ENCODE measurements at regions not wholly inside any gene's neighbourhood (a gene's known extent, or its start where the extent isn't known, plus 50 kb on each side); places are given as distances from the start of the nearest gene placed in this dataset.

GRCh38 chr2:119064567-119064966 is 94.0 kb downstream of the C1QL2 start:
- ChIA-PET POLR2A (no interaction called here), CTCF (interaction anchor here (1.1 kb wide), 1 partner anchor 183 kb away, joined by 3 read pairs; no protein-coding TSS in a partner anchor)
- no peak overlapping the region for H3K27ac ChIP-seq (ENCODE audit: low read depth, low read length)
- DNase-seq (ENCODE audit: low read depth, low spot score) = no peak
- H3K9me3 ChIP-seq (ENCODE audit: control insufficient read depth, insufficient read depth, low read length) = no peaks in the 10 kb centered on the region
- no peaks in the 10 kb centered on the region for H3K27me3 ChIP-seq (ENCODE audit: control insufficient read depth, insufficient read depth, low read length)
- no peak overlapping the region for H3K4me3 ChIP-seq (ENCODE audit: low read depth, low read length)
- TF ChIP-seq CTCF (IDR thresholded peaks at IDR 0.05; ENCODE audit: low read depth, low read length) = no peak

- H3K4me3 ChIP-seq (ENCODE audit: low read depth, low read length) = no peak overlapping the region
- H3K27me3 ChIP-seq (ENCODE audit: control insufficient read depth, insufficient read depth, low read length) = no peaks in the 10 kb centered on the region
- ChIA-PET POLR2A (no interaction called here), CTCF (no interaction called here)
- H3K9me3 ChIP-seq (ENCODE audit: control insufficient read depth, insufficient read depth, low read length) = no peaks in the 10 kb centered on the region
- TF ChIP-seq CTCF (IDR thresholded peaks at IDR 0.05; ENCODE audit: low read depth, low read length) = no peak
- DNase-seq (ENCODE audit: low read depth, low spot score) = no peak
- no peak overlapping the region for H3K27ac ChIP-seq (ENCODE audit: low read depth, low read length)
Measured at GRCh38 chr2:119063177-119063576, 95.4 kb downstream of the C1QL2 start.

GRCh38 chr2:119062652-119063051 is 95.9 kb downstream of the C1QL2 start:
- Histone ChIP-seq H3K27ac (ENCODE audit: low read depth, low read length) (no peak overlapping the region), H3K4me3 (ENCODE audit: low read depth, low read length) (no peak overlapping the region), H3K9me3 (ENCODE audit: control insufficient read depth, insufficient read depth, low read length) (no peaks in the 10 kb centered on the region), H3K27me3 (ENCODE audit: control insufficient read depth, insufficient read depth, low read length) (no peaks in the 10 kb centered on the region)
- POLR2A ChIA-PET = no interaction called here
- no peak for DNase-seq (ENCODE audit: low read depth, low spot score)
- CTCF ChIA-PET = no interaction called here
- no peak for TF ChIP-seq CTCF (IDR thresholded peaks at IDR 0.05; ENCODE audit: low read depth, low read length)

GRCh38 chr2:119062179-119062578 is 96.4 kb downstream of the C1QL2 start:
- no peak overlapping the region for H3K27ac ChIP-seq (ENCODE audit: low read depth, low read length)
- no peak overlapping the region for H3K4me3 ChIP-seq (ENCODE audit: low read depth, low read length)
- no peak for TF ChIP-seq CTCF (IDR thresholded peaks at IDR 0.05; ENCODE audit: low read depth, low read length)
- DNase-seq (ENCODE audit: low read depth, low spot score) = no peak
- ChIA-PET POLR2A (no interaction called here), CTCF (no interaction called here)
- no peaks in the 10 kb centered on the region for H3K9me3 ChIP-seq (ENCODE audit: control insufficient read depth, insufficient read depth, low read length)
- no peaks in the 10 kb centered on the region for H3K27me3 ChIP-seq (ENCODE audit: control insufficient read depth, insufficient read depth, low read length)

- H3K4me3 ChIP-seq (ENCODE audit: low read depth, low read length) = no peak overlapping the region
- CTCF ChIA-PET = no interaction called here
- no peaks in the 10 kb centered on the region for H3K9me3 ChIP-seq (ENCODE audit: control insufficient read depth, insufficient read depth, low read length)
- no peaks in the 10 kb centered on the region for H3K27me3 ChIP-seq (ENCODE audit: control insufficient read depth, insufficient read depth, low read length)
- TF ChIP-seq CTCF (IDR thresholded peaks at IDR 0.05; ENCODE audit: low read depth, low read length) = no peak
- H3K27ac ChIP-seq (ENCODE audit: low read depth, low read length) = no peak overlapping the region
- DNase-seq (ENCODE audit: low read depth, low spot score) = no peak
- POLR2A ChIA-PET = no interaction called here
Measured at GRCh38 chr2:119059940-119060339, 98.6 kb downstream of the C1QL2 start.

Measured in AG04450 (cell line).